CD14-positive monocyte (primary cell): ENCODE measurements at regions not wholly inside any gene's neighbourhood (a gene's known extent, or its start where the extent isn't known, plus 50 kb on each side); places are given as distances from the start of the nearest gene placed in this dataset.

Experiments used
- DNase-seq, 3 donors: peaks; one replicate each; pipeline ENCODE4 v3.0.0-alpha.2; 2011 to 2022
- H2AFZ ChIP-seq: 2 replicates; pipeline ENCODE4 v1.6.0; 2012; ENCODE audit warnings: mild to moderate bottlenecking, low read depth, low read length, inconsistent platforms; ENCODE audit not compliant: insufficient read depth, poor library complexity, severe bottlenecking
- H3K27ac ChIP-seq, 2 donors: 1 replicate in 1 of 2; 2 replicates in 1 of 2; pipeline ENCODE4 v1.5.1; 2012 to 2013; ENCODE audit warnings: low read length in 2 of 2, control low read depth in 1 of 2, inconsistent platforms in 1 of 2, low read depth in 1 of 2, mild to moderate bottlenecking in 1 of 2
- H3K27me3 ChIP-seq, 2 donors: one replicate each; pipeline versions ENCODE4 v1.6.0 to v1.6.1; 2011 to 2013; ENCODE audit warnings: low read length in 2 of 2; ENCODE audit not compliant: control insufficient read depth in 2 of 2, insufficient read depth in 2 of 2
- H3K36me3 ChIP-seq, 2 donors: replicated peaks in 1 of 2; 1 replicate in 1 of 2; 2 replicates in 1 of 2; pipeline versions ENCODE4 v1.5.1 to v1.6.1; 2012 to 2013; ENCODE audit warnings: low read length in 2 of 2, control low read depth in 1 of 2, inconsistent platforms in 1 of 2, mild to moderate bottlenecking in 1 of 2; ENCODE audit not compliant: insufficient read depth in 2 of 2, control insufficient read depth in 1 of 2
- H3K4me1 ChIP-seq, 2 donors: 1 replicate in 1 of 2; 2 replicates in 1 of 2; pipeline versions ENCODE4 v1.5.1 to v1.6.1; 2012 to 2013; ENCODE audit warnings: low read length in 2 of 2, control low read depth in 1 of 2, inconsistent platforms in 1 of 2, mild to moderate bottlenecking in 1 of 2, moderate library complexity in 1 of 2; ENCODE audit not compliant: insufficient read depth in 2 of 2, control insufficient read depth in 1 of 2
- H3K4me2 ChIP-seq: replicated peaks from 2 replicates; pipeline ENCODE3; 2012; ENCODE audit warnings: low read length, moderate library complexity, mild to moderate bottlenecking; ENCODE audit not compliant: poor library complexity, severe bottlenecking; ENCODE audit errors: extremely low read depth
- H3K4me3 ChIP-seq, 3 experiments: fragments of 200-600 bp in 1 of 3; sonication (generic) in 1 of 3; replicated peaks in 1 of 3; 1 replicate in 2 of 3; 2 replicates in 1 of 3; pipeline ENCODE4 v1.5.1; 2011 to 2013; ENCODE audit warnings: low read length in 3 of 3, mild to moderate bottlenecking in 3 of 3, control low read depth in 2 of 3, low read depth in 2 of 3, inconsistent platforms in 1 of 3, moderate library complexity in 1 of 3
- H3K79me2 ChIP-seq: 2 replicates; pipeline ENCODE4 v1.6.0; 2012; ENCODE audit warnings: mild to moderate bottlenecking, control low read depth, inconsistent platforms, low read length, moderate library complexity; ENCODE audit not compliant: insufficient read depth
- H3K9ac ChIP-seq: 2 replicates; pipeline ENCODE4 v1.6.0; 2017; ENCODE audit warnings: low read length, mild to moderate bottlenecking; ENCODE audit not compliant: insufficient read depth, poor library complexity, severe bottlenecking
- H3K9me3 ChIP-seq, 2 donors: replicated peaks in 1 of 2; 1 replicate in 1 of 2; 2 replicates in 1 of 2; pipeline versions ENCODE4 v1.5.1 to v1.6.1; 2012 to 2013; ENCODE audit warnings: low read length in 2 of 2, control low read depth in 1 of 2; ENCODE audit not compliant: control insufficient read depth in 1 of 2, insufficient read depth in 1 of 2
- H4K20me1 ChIP-seq: 2 replicates; pipeline ENCODE4 v1.6.0; 2012; ENCODE audit warnings: mild to moderate bottlenecking, low read length, control low read depth, moderate library complexity; ENCODE audit not compliant: insufficient read depth
- H3K27ac Mint-ChIP-seq, 7 donors: one replicate each; pipeline ENCODE4 v1.8.0; 2020; ENCODE audit warnings: mild to moderate bottlenecking in 7 of 7, mixed read lengths in 7 of 7, moderate library complexity in 6 of 7, inconsistent platforms in 2 of 7
- H3K27me3 Mint-ChIP-seq, 3 donors: one replicate each; pipeline ENCODE4 v1.8.0; 2021 to 2022; ENCODE audit warnings: low read depth in 3 of 3, mild to moderate bottlenecking in 3 of 3, mixed read lengths in 3 of 3, moderate library complexity in 3 of 3, inconsistent platforms in 1 of 3
- H3K36me3 Mint-ChIP-seq, 2 donors: one replicate each; pipeline ENCODE4 v1.8.0; 2020; ENCODE audit warnings: mixed read lengths in 2 of 2, inconsistent platforms in 1 of 2, mild to moderate bottlenecking in 1 of 2
- H3K4me1 Mint-ChIP-seq: one replicate; pipeline ENCODE4 v1.8.0; 2020; ENCODE audit warnings: mild to moderate bottlenecking, mixed read lengths
- H3K4me3 Mint-ChIP-seq, 2 donors: one replicate each; pipeline ENCODE4 v1.8.0; 2020; ENCODE audit warnings: mild to moderate bottlenecking in 2 of 2, mixed read lengths in 2 of 2, moderate library complexity in 1 of 2
- H3K9me3 Mint-ChIP-seq, 7 donors: one replicate each; pipeline ENCODE4 v1.8.0; 2020 to 2022; ENCODE audit warnings: mixed read lengths in 7 of 7, mild to moderate bottlenecking in 6 of 7, moderate library complexity in 6 of 7, inconsistent platforms in 2 of 7
- WGBS: methylation state at CpG from one replicate; pipeline ENCODE4 v1.1.5; 2013; ENCODE audit warnings: missing lambda C conversion rate; ENCODE audit not compliant: insufficient coverage; 5-methylcytosine and 5-hydroxymethylcytosine counted together
- intact Hi-C, 2 donors: fragments of 100-400 bp; cut with micrococcal nuclease; formaldehyde crosslinking; loops; one replicate each; pipeline versions ENCODE4 v1.15.0 to v1.15.1; 2023
- TF ChIP-seq, protein P1 (sequence below): fragments of 200-600 bp; IDR thresholded peaks from one replicate; pipeline ENCODE4 v1.8.0; 2022; ENCODE audit warnings: antibody characterized with exemption, mild to moderate bottlenecking

DNA sequence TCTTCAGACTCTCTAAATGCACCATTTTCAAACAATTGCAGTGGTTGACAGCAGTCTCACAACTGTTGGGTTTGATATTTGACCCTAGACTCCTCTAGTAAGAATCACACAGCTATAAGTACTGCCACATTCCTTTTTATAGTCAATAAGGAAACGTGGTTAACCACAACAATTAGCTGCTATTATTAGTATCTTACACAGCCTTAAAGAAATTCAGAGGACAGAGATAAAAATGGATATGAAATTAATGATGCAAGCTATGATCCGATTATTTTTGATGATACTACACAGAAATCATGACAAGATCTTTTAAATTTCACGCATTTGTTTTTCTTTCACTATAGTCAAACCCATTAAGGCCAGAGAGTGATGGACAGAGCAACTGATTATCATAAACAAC, 288.6 kb upstream of the C9orf72 start:
- TF ChIP-seq, protein P1, sequence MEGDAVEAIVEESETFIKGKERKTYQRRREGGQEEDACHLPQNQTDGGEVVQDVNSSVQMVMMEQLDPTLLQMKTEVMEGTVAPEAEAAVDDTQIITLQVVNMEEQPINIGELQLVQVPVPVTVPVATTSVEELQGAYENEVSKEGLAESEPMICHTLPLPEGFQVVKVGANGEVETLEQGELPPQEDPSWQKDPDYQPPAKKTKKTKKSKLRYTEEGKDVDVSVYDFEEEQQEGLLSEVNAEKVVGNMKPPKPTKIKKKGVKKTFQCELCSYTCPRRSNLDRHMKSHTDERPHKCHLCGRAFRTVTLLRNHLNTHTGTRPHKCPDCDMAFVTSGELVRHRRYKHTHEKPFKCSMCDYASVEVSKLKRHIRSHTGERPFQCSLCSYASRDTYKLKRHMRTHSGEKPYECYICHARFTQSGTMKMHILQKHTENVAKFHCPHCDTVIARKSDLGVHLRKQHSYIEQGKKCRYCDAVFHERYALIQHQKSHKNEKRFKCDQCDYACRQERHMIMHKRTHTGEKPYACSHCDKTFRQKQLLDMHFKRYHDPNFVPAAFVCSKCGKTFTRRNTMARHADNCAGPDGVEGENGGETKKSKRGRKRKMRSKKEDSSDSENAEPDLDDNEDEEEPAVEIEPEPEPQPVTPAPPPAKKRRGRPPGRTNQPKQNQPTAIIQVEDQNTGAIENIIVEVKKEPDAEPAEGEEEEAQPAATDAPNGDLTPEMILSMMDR, result no peak
- no CpG with 5 or more reads among the region's 3 CpGs for WGBS
- Histone ChIP-seq H3K79me2 (no peaks in the 10 kb centered on the region), H3K4me3 (no peak overlapping the region), H3K9ac (no peak overlapping the region), H4K20me1 (no peaks in the 10 kb centered on the region), H3K27ac (no peak overlapping the region), H2AFZ (no peak overlapping the region), H3K4me1 (no peaks in the 10 kb centered on the region), H3K4me2 (no peak overlapping the region), H3K27me3 (peaks cover 0 to 3% of the 10 kb centered on the region in 2 donors), H3K9me3 (no peaks in the 10 kb centered on the region), H3K36me3 (no peaks in the 10 kb centered on the region)
- no peak for DNase-seq
- H3K27me3 Mint-ChIP-seq, result peaks cover 2 to 7% (median 2%) of the 10 kb centered on the region in 3 donors
- H3K36me3 Mint-ChIP-seq, result no peaks in the 10 kb centered on the region
- peaks cover 0 to 3% (median 0%) of the 10 kb centered on the region in 7 donors for H3K9me3 Mint-ChIP-seq
- intact Hi-C loops, result no loop called here
- no peaks in the 10 kb centered on the region for H3K4me1 Mint-ChIP-seq
- H3K4me3 Mint-ChIP-seq, result no peak overlapping the region
- no peak overlapping the region for H3K27ac Mint-ChIP-seq

DNA sequence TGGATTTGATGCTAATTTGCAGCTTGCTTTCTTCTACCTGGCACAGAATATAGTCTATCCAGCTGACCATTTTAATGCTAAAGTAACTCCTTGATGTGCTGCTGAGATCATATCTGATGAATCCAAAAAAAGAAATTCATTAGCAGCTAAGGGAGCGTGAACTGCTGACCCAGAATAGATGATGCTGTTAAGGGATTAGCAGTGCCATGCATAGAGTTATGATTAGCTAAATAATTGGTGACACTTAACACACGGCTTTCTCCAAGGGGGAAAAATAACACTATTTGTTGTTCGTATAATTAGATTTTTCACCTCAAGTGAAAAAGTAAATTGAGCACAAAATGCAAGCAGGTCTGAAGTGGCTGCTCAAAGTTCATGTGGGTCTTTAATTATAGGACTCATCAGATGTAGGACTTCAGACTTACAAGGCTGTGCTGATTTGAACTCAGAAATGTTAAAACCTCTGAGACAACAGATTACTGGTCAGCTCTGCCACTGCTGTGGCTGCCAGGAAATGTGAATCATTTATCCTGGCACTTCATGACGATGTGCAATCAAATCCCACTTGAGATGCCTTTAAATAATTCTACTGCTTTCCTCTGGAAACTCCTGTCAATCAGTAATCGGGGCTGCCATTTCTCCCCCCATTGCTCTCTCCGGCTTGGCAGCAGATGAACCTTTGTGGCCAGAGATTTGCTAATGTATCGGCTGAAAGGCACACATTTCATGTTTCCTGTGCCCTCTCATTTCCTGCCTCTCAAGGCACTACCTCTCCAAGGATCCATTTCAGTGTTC, 291.6 kb upstream of the C9orf72 start:
- no peak for DNase-seq
- Mint-ChIP-seq H3K27me3 (peaks cover 2 to 7% (median 6%) of the 10 kb centered on the region in 3 donors), H3K4me3 (peak overlapping the region in 1 of 2 donors; percentile 35), H3K27ac (no peak overlapping the region), H3K9me3 (no peaks in the 10 kb centered on the region), H3K4me1 (no peaks in the 10 kb centered on the region), H3K36me3 (no peaks in the 10 kb centered on the region)
- WGBS, result 29% methylated on average over 6 of the region's 7 CpGs
- Histone ChIP-seq H2AFZ (peak overlapping the region; percentile 3), H3K36me3 (no peaks in the 10 kb centered on the region), H3K27ac (no peak overlapping the region), H3K79me2 (no peaks in the 10 kb centered on the region), H3K4me2 (no peak overlapping the region), H4K20me1 (no peaks in the 10 kb centered on the region), H3K27me3 (peaks cover 0 to 3% of the 10 kb centered on the region in 2 donors), H3K4me3 (no peak overlapping the region), H3K4me1 (no peaks in the 10 kb centered on the region), H3K9me3 (no peaks in the 10 kb centered on the region), H3K9ac (no peak overlapping the region)
- TF ChIP-seq, protein P1, result no peak
- intact Hi-C loops, result no loop called here
